ENCODE measurements at regions not wholly inside any gene's neighbourhood (a gene's known extent, or its start where the extent isn't known, plus 50 kb on each side); places are given as distances from the start of the nearest gene placed in this dataset.

- ChIA-PET CTCF (interaction anchor here (1.3 kb wide), 1 partner anchor 67 kb away, joined by 3 read pairs; no protein-coding TSS in a partner anchor), POLR2A (no interaction called here)
- Mint-ChIP-seq H3K27me3 (no peaks in the 10 kb centered on the region), H3K4me3 (no peak overlapping the region), H3K4me1 (ENCODE audit: low read depth) (peaks cover 16% of the 10 kb centered on the region), H3K27ac (no peak overlapping the region), H3K9me3 (no peaks in the 10 kb centered on the region), H3K36me3 (ENCODE audit: low read depth) (no peaks in the 10 kb centered on the region)
- no peak for TF ChIP-seq CTCF (IDR thresholded peaks at IDR 0.05)
- intact Hi-C loops (cut with micrococcal nuclease), result no loop called here
- ATAC-seq, result no peak
- DNase-seq, result no peak
Observed at GRCh38 chr9:38228331-38229103, 159.5 kb upstream of the SHB start.

- intact Hi-C loops (cut with micrococcal nuclease), result no loop called here
Observed at GRCh38 chr9:38227656-38228055, 158.6 kb upstream of the SHB start.

GRCh38 chr9:38227061-38227540, 158.1 kb upstream of the SHB start:
- no peak for TF ChIP-seq CTCF (IDR thresholded peaks at IDR 0.05)
- intact Hi-C loops (cut with micrococcal nuclease), result no loop called here
- ChIA-PET POLR2A (no interaction called here), CTCF (interaction anchor here (1.4 kb wide), 1 partner anchor 36 kb away, joined by 3 read pairs; no protein-coding TSS in a partner anchor)
- Mint-ChIP-seq H3K4me3 (peak overlapping the region; percentile 62), H3K9me3 (no peaks in the 10 kb centered on the region), H3K36me3 (ENCODE audit: low read depth) (no peaks in the 10 kb centered on the region), H3K27ac (peak overlapping the region; percentile 34), H3K27me3 (no peaks in the 10 kb centered on the region), H3K4me1 (ENCODE audit: low read depth) (peaks cover 16% of the 10 kb centered on the region)
- DNase-seq, result peak; percentile 84
- peak; percentile 92 for ATAC-seq

More at GRCh38 chr9:38227656-38228055, 158.6 kb upstream of the SHB start:
- H3K36me3 Mint-ChIP-seq (ENCODE audit: low read depth), result no peaks in the 10 kb centered on the region
- no peak overlapping the region for H3K27ac Mint-ChIP-seq
- no peaks in the 10 kb centered on the region for H3K9me3 Mint-ChIP-seq
- POLR2A ChIA-PET, result no interaction called here
- no peak for TF ChIP-seq CTCF (IDR thresholded peaks at IDR 0.05)
- DNase-seq, result peak; percentile 64
- peak; percentile 71 for ATAC-seq
- peak overlapping the region; percentile 62 for H3K4me3 Mint-ChIP-seq
- H3K27me3 Mint-ChIP-seq, result no peaks in the 10 kb centered on the region
- peaks cover 16% of the 10 kb centered on the region for H3K4me1 Mint-ChIP-seq (ENCODE audit: low read depth)
- CTCF ChIA-PET, result interaction anchor here (1.3 to 1.4 kb wide), 2 partner anchors 36 to 66 kb away, joined by 3 read pairs; no protein-coding TSS in a partner anchor

- H3K27me3 Mint-ChIP-seq, result no peaks in the 10 kb centered on the region
- no peaks in the 10 kb centered on the region for H3K9me3 Mint-ChIP-seq
- CTCF ChIA-PET, result interaction anchor here (1.4 kb wide), 1 partner anchor 37 kb away, joined by 3 read pairs; no protein-coding TSS in a partner anchor
- DNase-seq, result peak; percentile 17
- POLR2A ChIA-PET, result no interaction called here
- H3K4me1 Mint-ChIP-seq (ENCODE audit: low read depth), result peaks cover 16% of the 10 kb centered on the region
- intact Hi-C loops (cut with micrococcal nuclease), result no loop called here
- peak overlapping the region; percentile 23 for H3K4me3 Mint-ChIP-seq
- no peak overlapping the region for H3K27ac Mint-ChIP-seq
- no peak for TF ChIP-seq CTCF (IDR thresholded peaks at IDR 0.05)
- no peak for ATAC-seq
- no peaks in the 10 kb centered on the region for H3K36me3 Mint-ChIP-seq (ENCODE audit: low read depth)
Observed at GRCh38 chr9:38226491-38226951, 157.5 kb upstream of the SHB start.

GRCh38 chr9:38224941-38225340, 155.9 kb upstream of the SHB start:
- H3K4me1 Mint-ChIP-seq (ENCODE audit: low read depth), result peaks cover 16% of the 10 kb centered on the region
- H3K4me3 Mint-ChIP-seq, result no peak overlapping the region
- no peaks in the 10 kb centered on the region for H3K36me3 Mint-ChIP-seq (ENCODE audit: low read depth)
- no peaks in the 10 kb centered on the region for H3K27me3 Mint-ChIP-seq
- ChIA-PET POLR2A (no interaction called here), CTCF (interaction anchor here (1.0 kb wide), 1 partner anchor 9 kb away, joined by 4 read pairs; no protein-coding TSS in a partner anchor)
- no peak overlapping the region for H3K27ac Mint-ChIP-seq
- DNase-seq (no peak), ATAC-seq (no peak)
- intact Hi-C loops (cut with micrococcal nuclease), result no loop called here
- H3K9me3 Mint-ChIP-seq, result no peaks in the 10 kb centered on the region
- TF ChIP-seq CTCF (IDR thresholded peaks at IDR 0.05), result no peak
